IMR-90 (cell line): ENCODE measurements at regions not wholly inside any gene's neighbourhood (a gene's known extent, or its start where the extent isn't known, plus 50 kb on each side); places are given as distances from the start of the nearest gene placed in this dataset.

Experiments used
- ATAC-seq: fragments of 200-7000 bp; cut with Tn5 transposase; 2 replicates; pipeline ENCODE4 v1.9.1; 2020; ENCODE audit warnings: low read depth, mild to moderate bottlenecking, moderate library complexity
- BruUV-seq: library from RNA; stranded (reverse); fragments of 400-500 nt; replicated peaks from 2 replicates; lab custom pipeline; 2021; lab: Mats Ljungman, UMichigan
- CTCF ChIA-PET: fragments of 300-600 bp; formaldehyde crosslinking; extraction: SDS; loops from one replicate; lab custom pipeline; 2021; ENCODE audit warnings: antibody characterized with exemption; lab: Yijun Ruan, JAX
- POLR2A ChIA-PET: fragments of 300-600 bp; sonication (Branson Sonifier 250); formaldehyde crosslinking; loops from one replicate; lab custom pipeline; 2022; ENCODE audit warnings: antibody characterized with exemption; ENCODE audit not compliant: unreplicated experiment; lab: Charles Lee
- DNase-seq: peaks from one replicate; pipeline ENCODE4 v3.0.0; 2013
- H2AFZ ChIP-seq: replicated peaks from 2 replicates; pipeline ENCODE3; 2013; ENCODE audit warnings: low read length, mild to moderate bottlenecking; ENCODE audit not compliant: poor library complexity
- H2AK5ac ChIP-seq: 2 replicates; pipeline ENCODE4 v1.6.1; 2013; ENCODE audit warnings: low read depth, low read length, inconsistent platforms
- H2AK9ac ChIP-seq: replicated peaks from 2 replicates; pipeline ENCODE3; 2013; ENCODE audit warnings: mild to moderate bottlenecking, low read depth, low read length, moderate library complexity; ENCODE audit not compliant: poor library complexity
- H2BK120ac ChIP-seq: 2 replicates; pipeline ENCODE4 v1.6.1; 2013; ENCODE audit warnings: low read depth, low read length, inconsistent platforms
- H2BK15ac ChIP-seq: 3 replicates; pipeline ENCODE4 v1.6.1; 2013; ENCODE audit warnings: low read depth, low read length, inconsistent platforms
- H2BK20ac ChIP-seq: 2 replicates; pipeline ENCODE4 v1.6.1; 2013; ENCODE audit warnings: low read depth, mild to moderate bottlenecking, inconsistent platforms, low read length, moderate library complexity
- H2BK5ac ChIP-seq: 2 replicates; pipeline ENCODE4 v1.6.1; 2013; ENCODE audit warnings: mild to moderate bottlenecking, low read depth, low read length, inconsistent platforms; ENCODE audit not compliant: poor library complexity, severe bottlenecking
- H3K14ac ChIP-seq: replicated peaks from 2 replicates; pipeline ENCODE4 v1.6.1; 2013; ENCODE audit warnings: low read depth, low read length, inconsistent platforms
- H3K18ac ChIP-seq: 2 replicates; pipeline ENCODE4 v1.6.1; 2013; ENCODE audit warnings: low read depth, low read length, control low read depth
- H3K23ac ChIP-seq: 2 replicates; pipeline ENCODE4 v1.6.1; 2013; ENCODE audit warnings: low read depth, low read length, inconsistent platforms
- H3K27ac ChIP-seq: 2 replicates; pipeline ENCODE4 v1.5.1; 2013; ENCODE audit warnings: mild to moderate bottlenecking, control low read depth, low read length; ENCODE audit not compliant: insufficient read depth
- H3K27me3 ChIP-seq: 2 replicates; pipeline ENCODE4 v1.6.1; 2013; ENCODE audit warnings: low read length; ENCODE audit not compliant: control insufficient read depth, insufficient read depth
- H3K36me3 ChIP-seq: 2 replicates; pipeline ENCODE4 v1.6.1; 2013; ENCODE audit warnings: low read length, mixed read lengths; ENCODE audit not compliant: control insufficient read depth, insufficient read depth
- H3K4ac ChIP-seq: 2 replicates; pipeline ENCODE4 v1.6.1; 2013; ENCODE audit warnings: low read depth, low read length, inconsistent platforms
- H3K4me1 ChIP-seq: 2 replicates; pipeline ENCODE4 v1.6.1; 2013; ENCODE audit warnings: low read length, mixed read lengths; ENCODE audit not compliant: control insufficient read depth, insufficient read depth
- H3K4me2 ChIP-seq: 2 replicates; pipeline ENCODE4 v1.6.1; 2013; ENCODE audit warnings: low read depth, mild to moderate bottlenecking, control low read depth, low read length, moderate library complexity
- H3K4me3 ChIP-seq: 2 replicates; pipeline ENCODE4 v1.5.1; 2013; ENCODE audit warnings: low read depth, mild to moderate bottlenecking, control low read depth, low read length, moderate library complexity; ENCODE audit not compliant: insufficient read depth
- H3K56ac ChIP-seq: 2 replicates; pipeline ENCODE4 v1.6.1; 2013; ENCODE audit warnings: low read length, inconsistent platforms; ENCODE audit not compliant: insufficient read depth; ENCODE audit errors: extremely low read depth
- H3K79me1 ChIP-seq, 2 experiments: 2 replicates each; pipeline ENCODE4 v1.6.1; 2013; ENCODE audit warnings: low read length in 2 of 2, inconsistent platforms in 1 of 2, low read depth in 1 of 2
- H3K9ac ChIP-seq: 2 replicates; pipeline ENCODE4 v1.6.1; 2013; ENCODE audit warnings: low read depth, low read length, control low read depth
- H3K9me1 ChIP-seq: 2 replicates; pipeline ENCODE4 v1.6.1; 2013; ENCODE audit warnings: low read length, inconsistent platforms; ENCODE audit not compliant: insufficient read depth
- H3K9me3 ChIP-seq: 2 replicates; pipeline ENCODE4 v1.6.1; 2013; ENCODE audit warnings: low read length; ENCODE audit not compliant: control insufficient read depth, insufficient read depth
- H4K20me1 ChIP-seq: 2 replicates; pipeline ENCODE4 v1.6.1; 2013; ENCODE audit warnings: low read length, inconsistent platforms; ENCODE audit not compliant: insufficient read depth
- H4K5ac ChIP-seq: 2 replicates; pipeline ENCODE4 v1.6.1; 2013; ENCODE audit warnings: mild to moderate bottlenecking, low read depth, low read length, control low read depth
- H4K8ac ChIP-seq, 2 experiments: 2 replicates each; pipeline ENCODE4 v1.6.1; 2013; ENCODE audit warnings: low read depth in 2 of 2, low read length in 2 of 2, control low read depth in 1 of 2, inconsistent platforms in 1 of 2
- H4K91ac ChIP-seq: 2 replicates; pipeline ENCODE4 v1.6.1; 2013; ENCODE audit warnings: low read depth, low read length, inconsistent platforms; ENCODE audit not compliant: insufficient read depth
- BHLHE40 ChIP-seq: fragments of 150-350 bp; IDR thresholded peaks from 2 replicates; pipeline ENCODE4 v1.6.1; 2016; ENCODE audit warnings: mild to moderate bottlenecking, low read depth, low read length
- CEBPB ChIP-seq: IDR thresholded peaks from 2 replicates; pipeline ENCODE4 v1.6.1; 2012; ENCODE audit warnings: low read depth, low read length, improper control_type of control experiment
- CHD1 ChIP-seq: IDR thresholded peaks from 2 replicates; pipeline ENCODE4 v1.6.1; 2012; ENCODE audit warnings: low read depth, low read length, improper control_type of control experiment
- CTCF ChIP-seq: conservative IDR thresholded peaks from 2 replicates; pipeline ENCODE4 v1.5.1; 2012; ENCODE audit warnings: mild to moderate bottlenecking, low read depth, low read length, improper control_type of control experiment
- ELK1 ChIP-seq: fragments of 150-350 bp; IDR thresholded peaks from 2 replicates; pipeline ENCODE4 v1.6.1; 2016; ENCODE audit warnings: low read depth, mild to moderate bottlenecking, low read length, moderate library complexity, borderline replicate concordance
- FOS ChIP-seq: fragments of 150-350 bp; IDR thresholded peaks from 2 replicates; pipeline ENCODE4 v1.6.1; 2016; ENCODE audit warnings: low read depth, low read length
- MAFK ChIP-seq: IDR thresholded peaks from 2 replicates; pipeline ENCODE4 v1.6.1; 2012; ENCODE audit warnings: low read depth, low read length, improper control_type of control experiment
- MAZ ChIP-seq: IDR thresholded peaks from 2 replicates; pipeline ENCODE4 v1.6.1; 2012; ENCODE audit warnings: low read depth, mild to moderate bottlenecking, low read length, improper control_type of control experiment, moderate library complexity, borderline replicate concordance
- MXI1 ChIP-seq: IDR thresholded peaks from 2 replicates; pipeline ENCODE4 v1.6.1; 2012; ENCODE audit warnings: low read depth, mild to moderate bottlenecking, low read length, moderate library complexity, borderline replicate concordance
- NFE2L2 ChIP-seq: fragments of 150-350 bp; IDR thresholded peaks from 2 replicates; pipeline ENCODE4 v1.6.1; 2016; ENCODE audit warnings: low read depth, mild to moderate bottlenecking, low read length
- POLR2A ChIP-seq: IDR thresholded peaks from 2 replicates; pipeline ENCODE4 v1.6.1; 2012; ENCODE audit warnings: mild to moderate bottlenecking, low read depth, low read length
- RAD21 ChIP-seq: IDR thresholded peaks from 2 replicates; pipeline ENCODE4 v1.6.1; 2012; ENCODE audit warnings: low read length, improper control_type of control experiment
- RCOR1 ChIP-seq: IDR thresholded peaks from 2 replicates; pipeline ENCODE4 v1.6.1; 2012; ENCODE audit warnings: mild to moderate bottlenecking, low read length, improper control_type of control experiment; ENCODE audit not compliant: insufficient replicate concordance
- RFX5 ChIP-seq: IDR thresholded peaks from 2 replicates; pipeline ENCODE4 v1.8.0; 2012; ENCODE audit warnings: low read depth, mild to moderate bottlenecking, low read length, moderate library complexity
- SMC3 ChIP-seq: fragments of 150-350 bp; IDR thresholded peaks from 2 replicates; pipeline ENCODE4 v1.6.1; 2016; ENCODE audit warnings: low read depth, mild to moderate bottlenecking, antibody characterized with exemption, low read length, moderate library complexity
- WGBS, 2 experiments: methylation state at CpG; one replicate each; pipeline versions ENCODE4 v1.1.5 to v1.1.7; 2013; ENCODE audit warnings: missing lambda C conversion rate in 2 of 2; ENCODE audit not compliant: insufficient read length in 1 of 2; ENCODE audit errors: extremely low coverage in 2 of 2; 5-methylcytosine and 5-hydroxymethylcytosine counted together
- dilution Hi-C: fragments of 300-500 bp; cut with HindIII; formaldehyde crosslinking; loops from one replicate; pipeline ENCODE4 v1.14.3; 2018; ENCODE audit warnings: low sequenced_read_pairs; ENCODE audit not compliant: unreplicated experiment
- in situ Hi-C: fragments of 300-500 bp; cut with MboI; formaldehyde crosslinking; loops from 3 replicates; pipeline ENCODE4 v1.14.3; 2019; ENCODE audit warnings: low sequenced_read_pairs, inconsistent platforms, mixed read lengths
- intact Hi-C: fragments of 100-400 bp; cut with micrococcal nuclease; formaldehyde crosslinking; loops from 2 replicates; pipeline ENCODE4 v1.10.0; 2022
- TF ChIP-seq, protein P1 (sequence below): fragments of 150-350 bp; IDR thresholded peaks from 2 replicates; pipeline ENCODE4 v1.6.1; 2017; ENCODE audit warnings: mild to moderate bottlenecking, antibody characterized with exemption, low read length, low read depth

DNA sequence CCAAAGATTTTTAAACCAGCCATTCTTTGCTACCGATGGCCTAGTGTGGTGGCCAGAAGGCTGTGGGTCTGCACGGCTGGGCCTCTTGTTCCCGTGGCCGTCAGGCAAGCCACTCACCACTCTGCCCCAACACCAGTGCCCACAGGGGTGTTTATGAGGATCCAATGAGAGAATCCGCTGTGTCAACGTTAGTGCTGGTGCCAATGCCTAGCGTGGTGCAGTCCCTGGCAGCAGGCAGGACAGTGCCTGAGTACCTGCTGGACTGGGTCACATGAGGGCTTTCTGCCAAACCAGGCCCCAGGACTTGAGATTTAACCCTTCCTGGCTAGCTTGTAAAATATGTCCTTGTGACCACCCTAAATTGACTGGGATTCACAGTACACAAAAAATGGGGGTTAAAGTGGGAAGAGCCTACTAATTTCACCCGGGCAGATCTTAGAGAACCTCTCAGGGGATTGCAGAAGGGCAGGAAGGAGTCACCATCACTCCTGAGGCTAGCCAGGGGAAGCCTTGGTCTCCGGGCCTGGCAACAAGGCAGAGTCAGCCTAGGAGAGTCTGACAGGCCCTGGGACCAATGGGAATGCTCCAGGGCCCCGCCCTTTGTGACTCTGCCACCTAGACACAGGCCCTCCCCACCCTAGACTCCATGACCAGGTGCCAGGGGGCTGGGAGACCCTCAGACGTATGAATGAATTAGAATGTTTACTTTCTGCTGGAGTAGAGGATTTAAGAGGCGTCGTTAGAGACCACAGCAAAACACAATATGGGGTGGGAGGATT, 63.2 kb upstream of the FSTL4 start:
- Histone ChIP-seq H3K36me3 (no peaks in the 10 kb centered on the region), H4K91ac (no peak overlapping the region), H3K14ac (no peak overlapping the region), H3K23ac (no peak overlapping the region), H3K4me3 (no peak overlapping the region), H2BK20ac (no peak overlapping the region), H2AFZ (no peak overlapping the region), H3K56ac (no peak overlapping the region), H2AK5ac (no peak overlapping the region), H2BK15ac (no peak overlapping the region), H4K8ac (no peak overlapping the region), H3K9ac (no peak overlapping the region), H4K5ac (no peak overlapping the region), H3K9me1 (no peaks in the 10 kb centered on the region), H3K4me2 (no peak overlapping the region), H3K4ac (no peak overlapping the region), H3K27me3 (peaks cover 7% of the 10 kb centered on the region), H2BK120ac (no peak overlapping the region), H3K79me1 (no peaks in the 10 kb centered on the region), H3K18ac (no peak overlapping the region), H3K9me3 (no peaks in the 10 kb centered on the region), H2BK5ac (no peak overlapping the region), H4K20me1 (no peaks in the 10 kb centered on the region), H3K27ac (no peak overlapping the region), H2AK9ac (no peak overlapping the region), H3K4me1 (no peaks in the 10 kb centered on the region)
- TF ChIP-seq RAD21: no peak
- no peak for TF ChIP-seq MAZ
- no peak for TF ChIP-seq ELK1
- TF ChIP-seq NFE2L2: no peak
- TF ChIP-seq, protein P1, sequence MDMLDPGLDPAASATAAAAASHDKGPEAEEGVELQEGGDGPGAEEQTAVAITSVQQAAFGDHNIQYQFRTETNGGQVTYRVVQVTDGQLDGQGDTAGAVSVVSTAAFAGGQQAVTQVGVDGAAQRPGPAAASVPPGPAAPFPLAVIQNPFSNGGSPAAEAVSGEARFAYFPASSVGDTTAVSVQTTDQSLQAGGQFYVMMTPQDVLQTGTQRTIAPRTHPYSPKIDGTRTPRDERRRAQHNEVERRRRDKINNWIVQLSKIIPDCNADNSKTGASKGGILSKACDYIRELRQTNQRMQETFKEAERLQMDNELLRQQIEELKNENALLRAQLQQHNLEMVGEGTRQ: no peak
- no peak for TF ChIP-seq CEBPB
- no peak for TF ChIP-seq RCOR1
- no peak for TF ChIP-seq CHD1
- TF ChIP-seq RFX5: no peak
- TF ChIP-seq SMC3: no peak
- TF ChIP-seq FOS: no peak
- no peak for TF ChIP-seq POLR2A
- no peak for TF ChIP-seq BHLHE40
- no peak for TF ChIP-seq CTCF
- TF ChIP-seq MXI1: no peak
- no peak for TF ChIP-seq MAFK
- WGBS, 2 experiments: 66% methylated on average over 3 of the region's 13 CpGs; no CpG with 5 or more reads in 1 of the 2 experiments
- no peak for DNase-seq
- CTCF ChIA-PET: no interaction called here
- BruUV-seq: no TSS peak
- intact Hi-C loops: loop anchor here (10.0 kb wide), 1 partner anchor 561 kb away; no protein-coding TSS in a partner anchor
- no peak for ATAC-seq
- POLR2A ChIA-PET: no interaction called here
- in situ Hi-C loops: no loop called here
- dilution Hi-C loops: no loop called here
